NCI-H1417 (cell line): ENCODE measurements at regions not wholly inside any gene's neighbourhood (a gene's known extent, or its start where the extent isn't known, plus 50 kb on each side); places are given as distances from the start of the nearest gene placed in this dataset.
"Not testable (repeated sequence)": the region's sequence is repeated elsewhere in the genome, so short reads cannot be mapped to it uniquely, and the experiment has no call there.

Experiments
- DNase-seq, 3 experiments: peaks; one replicate each; lab custom pipeline; 2025; lab: John Stamatoyannopoulos, UW

- DNase-seq = no peak
Observed at GRCh38 chr7:142636751-142637150, 112.5 kb upstream of the PRSS1 start.

DNA sequence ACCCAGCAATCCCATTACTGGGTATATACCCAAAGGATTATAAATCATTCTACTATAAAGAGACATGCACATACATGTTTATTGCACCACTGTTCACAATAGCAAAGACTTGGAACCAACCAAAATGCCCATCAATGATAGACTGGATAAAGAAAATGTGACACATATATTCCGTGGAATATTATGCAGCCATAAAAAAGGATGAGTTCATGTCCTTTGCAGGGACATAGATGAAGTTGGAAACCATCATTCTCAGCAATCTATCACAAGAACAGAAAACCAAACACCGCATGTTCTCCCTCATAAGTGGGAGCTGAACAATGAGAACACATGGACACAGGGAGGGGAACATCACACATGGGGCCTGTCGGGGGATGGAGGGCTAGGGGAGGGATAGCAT lies 113.2 kb upstream of the PRSS1 start:
- DNase-seq = not testable (repeated sequence)

DNA sequence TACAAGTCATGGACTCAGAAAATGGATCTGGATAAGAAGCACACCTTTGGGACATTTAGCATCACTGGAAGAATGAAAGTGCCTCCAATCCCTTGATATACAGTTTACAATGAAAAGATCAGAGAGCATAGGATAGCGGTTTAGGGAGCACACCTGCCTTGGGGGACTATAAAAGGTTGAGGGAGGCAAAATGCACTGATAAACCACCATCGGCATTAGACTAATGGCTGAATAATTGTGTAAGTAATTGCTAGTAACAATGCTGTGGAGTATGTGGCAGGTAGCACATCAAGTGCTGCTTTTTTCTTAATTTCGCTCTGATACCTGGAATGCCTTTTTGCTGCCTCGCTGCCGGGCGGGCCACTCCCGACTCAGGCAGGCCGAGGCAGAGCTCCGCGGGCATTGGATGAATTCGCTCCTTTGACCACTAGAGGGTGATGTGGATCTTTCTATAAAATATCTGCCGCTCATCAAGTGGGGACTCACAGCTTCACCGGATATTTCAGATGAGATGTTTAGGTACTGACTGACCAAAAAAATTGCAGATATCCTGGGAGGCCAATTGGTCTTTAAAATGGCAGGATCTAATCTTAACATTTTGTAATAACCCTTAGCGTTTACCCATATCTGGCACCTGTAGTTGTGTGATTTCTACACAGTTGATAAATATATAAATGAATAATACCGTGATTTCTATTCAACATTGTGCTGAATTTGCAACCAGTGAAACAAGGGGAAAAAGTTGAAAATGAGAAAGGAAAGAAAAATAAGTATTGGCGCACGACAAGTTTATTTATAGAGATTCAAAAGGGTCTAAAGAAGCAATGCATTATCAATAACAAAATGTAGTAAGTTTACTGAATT lies 116.8 kb upstream of the PRSS1 start:
- DNase-seq = peak; percentile 45 to 83 (median 75)

GRCh38 chr7:142629588-142630260 lies 119.5 kb upstream of the PRSS1 start:
- no peak for DNase-seq

- DNase-seq = no peak
Observed at GRCh38 chr7:142628945-142629344, 120.3 kb upstream of the PRSS1 start.

DNA sequence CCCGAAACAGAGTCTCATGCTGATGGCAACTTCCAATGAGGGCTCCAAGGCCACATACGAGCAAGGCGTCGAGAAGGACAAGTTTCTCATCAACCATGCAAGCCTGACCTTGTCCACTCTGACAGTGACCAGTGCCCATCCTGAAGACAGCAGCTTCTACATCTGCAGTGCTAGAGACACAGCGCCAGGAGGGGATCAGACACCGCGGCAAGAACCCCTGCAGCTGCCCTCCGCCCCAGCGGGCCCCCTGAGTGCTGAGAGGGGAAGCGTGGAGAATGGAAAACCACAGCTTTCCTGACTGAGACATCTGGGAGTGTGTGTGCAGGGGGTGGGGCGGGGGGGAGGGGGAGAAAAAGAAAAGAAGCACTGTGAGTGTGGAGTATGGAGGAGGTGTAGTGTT lies 122.0 kb upstream of the PRSS1 start:
- DNase-seq = not testable (repeated sequence)

DNA sequence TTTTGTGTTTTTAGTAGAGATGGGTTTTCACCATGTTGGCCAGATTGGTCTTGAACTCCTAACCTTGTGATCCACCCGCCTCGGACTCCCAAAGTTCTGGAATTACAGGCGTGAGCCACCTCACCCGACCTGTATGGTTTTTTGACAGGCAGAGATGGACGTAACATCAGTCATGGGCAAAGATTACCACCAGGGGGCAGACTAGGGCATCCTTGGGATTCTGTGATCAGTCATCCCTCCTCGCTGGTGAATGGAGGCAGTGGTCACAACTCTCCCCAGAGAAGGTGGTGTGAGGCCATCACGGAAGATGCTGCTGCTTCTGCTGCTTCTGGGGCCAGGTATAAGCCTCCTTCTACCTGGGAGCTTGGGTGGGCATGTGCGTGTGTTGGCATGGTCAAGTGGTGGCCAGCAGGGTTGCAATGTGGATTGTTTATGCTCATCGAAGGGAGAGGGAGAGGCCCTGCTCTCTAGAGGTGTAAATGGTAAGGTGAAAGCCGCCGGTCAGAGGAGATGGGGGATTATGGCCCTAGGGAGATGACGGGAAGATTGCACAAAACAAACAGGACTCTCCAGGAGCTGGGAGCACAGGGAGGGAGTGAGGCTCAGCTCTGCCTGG lies 122.7 kb upstream of the PRSS1 start:
- peak in 2 of 3 experiments; percentile 61 to 76 for DNase-seq

DNA sequence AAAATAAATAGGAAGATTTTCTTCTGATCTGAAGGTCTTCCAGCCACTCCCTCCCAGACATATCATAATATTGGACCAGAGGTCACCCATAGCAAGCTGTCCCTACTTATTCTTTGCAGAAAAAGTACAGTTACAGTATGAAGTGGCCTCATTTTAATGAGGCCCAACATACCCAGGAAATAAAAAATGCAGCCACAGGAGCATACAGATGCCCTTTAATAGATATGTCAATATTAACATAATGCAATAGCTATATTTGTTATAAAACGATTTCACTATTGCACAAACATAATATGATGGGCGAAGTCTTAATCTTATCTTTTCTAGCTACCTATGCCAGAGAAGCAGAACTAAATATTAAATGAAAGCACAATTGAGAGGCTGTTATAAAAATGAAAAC lies 124.1 kb upstream of the PRSS1 start:
- not testable (repeated sequence) for DNase-seq

- no peak for DNase-seq
Observed at GRCh38 chr7:142620402-142620801, 128.9 kb upstream of the PRSS1 start.

DNA sequence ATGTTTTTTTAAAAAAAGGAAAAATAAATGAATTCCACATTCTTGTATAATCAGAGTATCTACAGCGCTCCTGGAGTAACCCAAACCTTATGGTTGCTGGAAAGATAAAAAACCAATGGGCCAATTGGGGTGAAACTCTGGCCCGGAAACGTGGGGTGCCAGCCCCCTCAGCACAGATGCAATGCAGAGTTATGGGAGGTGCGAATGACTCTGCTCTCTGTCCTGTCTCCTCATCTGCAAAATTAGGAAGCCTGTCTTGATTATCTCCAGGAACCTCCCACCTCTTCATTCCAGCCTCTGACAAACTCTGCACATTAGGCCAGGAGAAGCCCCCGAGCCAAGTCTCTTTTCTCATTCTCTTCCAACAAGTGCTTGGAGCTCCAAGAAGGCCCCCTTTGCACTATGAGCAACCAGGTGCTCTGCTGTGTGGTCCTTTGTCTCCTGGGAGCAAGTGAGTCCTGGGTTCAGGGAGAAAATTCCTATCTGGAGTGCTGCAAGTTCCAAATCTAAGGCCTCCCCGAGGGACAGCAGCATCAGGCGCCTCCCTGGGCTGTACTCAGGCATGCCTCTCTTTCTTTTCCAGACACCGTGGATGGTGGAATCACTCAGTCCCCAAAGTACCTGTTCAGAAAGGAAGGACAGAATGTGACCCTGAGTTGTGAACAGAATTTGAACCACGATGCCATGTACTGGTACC lies 130.5 kb upstream of the PRSS1 start:
- DNase-seq = no peak

- no peak for DNase-seq
Observed at GRCh38 chr7:142616842-142617241, 132.4 kb upstream of the PRSS1 start.

GRCh38 chr7:142616121-142616643 lies 133.1 kb upstream of the PRSS1 start:
- DNase-seq = no peak

DNA sequence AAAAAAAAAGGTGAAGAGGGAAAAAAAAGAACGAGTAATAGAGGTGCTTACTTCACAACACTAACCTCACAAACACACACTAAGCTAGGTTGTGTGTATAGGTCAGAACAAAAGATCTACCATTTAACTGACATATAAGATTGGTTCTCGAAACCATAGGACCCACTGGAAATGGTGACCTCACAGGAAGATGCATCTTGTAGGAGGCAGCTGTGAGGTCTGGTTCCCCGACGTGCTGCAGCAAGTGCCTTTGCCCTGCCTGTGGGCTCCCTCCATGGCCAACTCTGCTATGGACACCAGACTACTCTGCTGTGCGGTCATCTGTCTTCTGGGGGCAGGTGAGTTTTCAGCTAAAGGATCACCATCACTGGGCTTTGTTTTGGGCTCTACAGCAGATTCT lies 133.8 kb upstream of the PRSS1 start:
- no peak for DNase-seq

DNA sequence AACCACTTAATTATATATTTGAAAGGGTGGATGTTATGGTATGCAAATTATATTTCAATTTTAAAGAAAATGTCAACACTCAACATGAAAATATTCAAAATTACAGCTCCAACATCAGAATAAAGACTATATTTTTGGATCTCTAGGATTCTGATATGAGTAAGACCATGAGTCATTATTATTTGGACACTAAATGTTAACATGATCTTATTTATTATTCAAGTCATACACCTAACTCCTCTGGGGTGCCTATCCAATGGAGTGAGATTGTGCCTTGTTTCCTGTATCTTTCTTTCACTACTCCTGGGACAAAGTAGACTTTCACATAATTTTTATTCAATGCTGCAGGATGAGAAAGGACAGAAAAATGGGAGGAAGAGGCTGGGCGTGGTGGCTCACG lies 135.2 kb upstream of the PRSS1 start:
- DNase-seq = no peak

DNA sequence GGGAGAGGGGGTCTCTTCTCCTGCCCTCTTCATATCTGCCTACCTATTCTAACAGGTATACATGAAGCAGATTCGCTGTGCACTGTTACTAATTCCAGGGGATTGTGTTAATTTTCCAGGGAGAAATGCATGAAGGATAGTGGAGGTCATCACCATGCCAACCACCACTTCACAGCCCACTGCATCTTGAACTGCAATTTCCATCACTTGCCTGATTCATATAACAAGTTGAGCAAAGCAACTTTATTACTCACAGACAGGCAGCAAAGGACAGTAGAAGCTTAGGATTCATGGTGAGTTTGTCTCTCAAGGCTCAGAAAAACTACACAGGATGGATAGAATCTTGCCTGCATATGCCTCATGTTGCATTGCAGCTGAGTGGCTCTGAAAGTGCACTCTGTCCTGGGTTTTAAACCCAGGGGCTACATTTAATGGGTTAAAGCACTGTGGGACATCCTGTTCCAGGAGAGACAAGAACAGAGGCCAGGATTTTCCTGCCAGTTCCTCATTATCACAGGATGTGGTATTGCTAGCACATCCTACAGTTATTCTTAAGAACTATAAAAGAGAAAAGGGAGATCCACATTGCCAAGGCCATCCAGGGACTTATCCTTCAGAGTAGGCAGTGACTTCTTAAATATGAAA lies 136.9 kb upstream of the PRSS1 start:
- DNase-seq = peak in 1 of 3 experiments; percentile 34

- peak in 1 of 3 experiments; percentile 34 for DNase-seq
Observed at GRCh38 chr7:142611566-142612236, 137.6 kb upstream of the PRSS1 start.

DNA sequence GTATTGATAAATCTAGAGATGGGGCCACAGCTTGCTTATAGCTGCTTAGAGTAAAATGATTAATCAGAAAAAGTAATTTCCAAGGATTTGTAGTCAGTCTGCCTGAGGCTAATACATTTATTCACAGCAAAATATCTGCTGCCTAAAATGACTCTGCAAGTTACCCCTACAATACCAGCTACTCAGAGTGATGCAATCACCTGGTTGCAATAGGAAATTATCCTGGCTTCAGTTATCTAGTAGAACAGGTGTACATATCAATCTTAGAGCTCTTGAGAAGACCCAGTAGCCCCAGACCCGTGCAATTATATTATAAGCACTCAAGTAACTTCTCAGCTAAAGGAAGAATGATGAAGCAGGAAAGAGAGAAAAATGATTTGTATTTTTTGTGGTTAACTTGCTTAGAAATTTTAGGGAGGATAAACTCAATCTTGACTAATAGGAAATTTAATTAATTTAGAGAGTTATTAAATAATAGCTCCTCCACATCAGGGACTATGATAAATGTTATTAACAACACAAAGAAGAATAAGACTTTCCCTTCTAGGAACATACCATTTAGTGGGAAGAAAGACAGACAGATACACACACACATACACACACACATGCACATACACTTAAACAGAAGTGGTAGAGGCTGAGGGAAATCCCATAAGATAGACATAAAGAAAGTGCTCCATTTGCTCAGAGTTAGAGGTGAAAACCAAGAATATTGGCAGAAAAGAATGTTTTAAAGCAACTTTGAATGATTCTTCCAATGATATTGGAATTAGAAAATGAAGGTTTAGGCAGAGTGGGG lies 140.4 kb upstream of the PRSS1 start:
- DNase-seq = no peak

DNA sequence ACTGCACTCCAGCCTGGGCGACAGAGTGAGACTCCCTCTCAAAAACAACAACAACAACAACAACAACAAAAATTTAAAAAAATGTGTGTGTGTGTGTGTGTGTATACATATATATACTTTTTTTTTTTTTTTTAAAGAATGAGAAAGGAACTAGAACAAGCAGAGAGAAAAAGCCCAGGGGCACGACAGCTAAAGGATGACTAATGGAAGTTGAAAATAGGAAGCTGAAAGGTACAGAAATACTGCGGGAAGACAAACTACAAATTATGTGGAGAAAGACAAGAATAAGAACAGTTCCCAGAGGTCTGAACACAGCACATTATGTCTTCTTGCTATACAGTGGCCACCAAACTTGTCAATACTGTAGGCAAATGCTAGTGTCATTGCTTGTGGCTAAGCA lies 141.9 kb upstream of the PRSS1 start:
- no peak for DNase-seq

DNA sequence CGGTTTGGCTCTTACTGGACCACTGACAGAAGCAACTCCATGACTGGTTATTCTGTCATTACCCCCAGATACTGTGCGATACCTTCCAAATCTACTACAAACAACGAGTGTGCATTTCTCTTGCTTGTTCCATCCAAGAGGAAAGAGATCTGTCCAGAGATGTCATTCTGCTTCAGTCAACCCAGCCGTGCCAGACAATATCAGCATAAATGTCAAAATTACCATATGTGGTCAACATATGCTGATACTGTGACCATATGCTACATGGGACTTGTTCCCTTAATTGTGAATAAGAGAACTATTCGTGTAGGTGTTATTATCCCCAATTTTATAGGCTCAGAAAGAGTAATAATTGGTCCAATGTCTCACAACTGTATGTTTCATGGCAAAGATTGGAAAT lies 143.2 kb upstream of the PRSS1 start:
- DNase-seq = no peak

DNA sequence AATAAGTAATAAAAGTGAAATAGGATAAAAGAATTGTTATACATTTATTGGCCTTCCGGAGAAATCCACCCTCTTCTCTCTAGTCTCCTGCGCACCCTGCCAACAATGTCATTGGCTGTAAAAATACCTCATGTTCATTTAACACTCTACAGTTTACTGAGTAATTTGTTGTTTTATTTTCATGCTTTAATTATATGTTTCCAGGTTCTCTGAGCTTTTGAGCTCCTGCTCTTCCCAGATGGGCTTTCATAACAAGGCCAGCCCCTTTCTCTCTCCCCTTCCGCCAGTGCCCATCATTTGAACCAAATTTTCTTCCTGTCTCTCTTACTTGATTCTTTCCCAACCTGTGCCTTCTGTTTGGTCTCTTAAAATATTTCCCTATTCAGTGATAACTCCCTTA lies 144.6 kb upstream of the PRSS1 start:
- peak in 1 of 3 experiments; percentile 48 for DNase-seq
